ENCODE measurements at regions not wholly inside any gene's neighbourhood (a gene's known extent, or its start where the extent isn't known, plus 50 kb on each side); places are given as distances from the start of the nearest gene placed in this dataset.

- DNase-seq: no peak
Measured at GRCh38 chr7:10655031-10655430, 318.6 kb upstream of the PHF14 start.

DNA sequence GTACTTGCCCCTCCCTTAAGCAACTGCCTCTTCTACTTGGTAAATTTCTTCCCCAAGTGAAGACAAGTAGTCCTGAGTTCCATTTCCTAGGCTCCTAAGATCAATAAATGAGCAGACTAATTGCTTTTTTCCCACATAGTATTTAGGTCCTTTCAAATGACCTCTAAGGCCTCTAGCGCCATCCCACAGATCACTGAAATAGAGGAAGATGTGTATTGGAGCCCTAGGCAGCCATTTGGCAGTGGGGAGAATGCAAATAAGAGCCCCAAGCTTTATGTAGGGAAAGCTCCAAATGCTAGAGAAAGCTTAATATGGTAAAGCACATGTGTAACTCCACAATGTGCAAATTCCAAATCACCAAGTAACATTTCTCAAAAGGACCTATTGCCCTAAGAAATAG lies 316.5 kb upstream of the PHF14 start:
- no peak for DNase-seq

DNA sequence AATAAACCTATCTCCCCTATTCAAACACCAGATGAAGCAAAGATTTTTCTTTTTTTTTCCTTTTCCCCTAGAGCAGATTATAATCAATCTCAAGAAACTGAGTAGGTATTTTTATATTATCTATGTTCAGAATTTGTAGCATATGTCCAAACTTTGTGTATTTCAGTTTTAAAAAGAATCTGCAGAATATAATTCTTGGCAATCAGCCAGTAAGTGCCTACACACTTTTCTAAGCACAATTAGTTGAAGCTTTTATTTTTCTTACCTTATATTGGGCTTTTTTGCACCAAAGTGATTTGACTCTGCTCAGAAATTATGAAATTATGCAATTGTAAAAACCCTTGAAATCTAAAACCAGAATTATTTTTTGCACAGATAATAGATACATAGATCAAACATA lies 315.8 kb upstream of the PHF14 start:
- no peak for DNase-seq

- no peak for DNase-seq
Measured at GRCh38 chr7:10662491-10662890, 311.2 kb upstream of the PHF14 start.

DNA sequence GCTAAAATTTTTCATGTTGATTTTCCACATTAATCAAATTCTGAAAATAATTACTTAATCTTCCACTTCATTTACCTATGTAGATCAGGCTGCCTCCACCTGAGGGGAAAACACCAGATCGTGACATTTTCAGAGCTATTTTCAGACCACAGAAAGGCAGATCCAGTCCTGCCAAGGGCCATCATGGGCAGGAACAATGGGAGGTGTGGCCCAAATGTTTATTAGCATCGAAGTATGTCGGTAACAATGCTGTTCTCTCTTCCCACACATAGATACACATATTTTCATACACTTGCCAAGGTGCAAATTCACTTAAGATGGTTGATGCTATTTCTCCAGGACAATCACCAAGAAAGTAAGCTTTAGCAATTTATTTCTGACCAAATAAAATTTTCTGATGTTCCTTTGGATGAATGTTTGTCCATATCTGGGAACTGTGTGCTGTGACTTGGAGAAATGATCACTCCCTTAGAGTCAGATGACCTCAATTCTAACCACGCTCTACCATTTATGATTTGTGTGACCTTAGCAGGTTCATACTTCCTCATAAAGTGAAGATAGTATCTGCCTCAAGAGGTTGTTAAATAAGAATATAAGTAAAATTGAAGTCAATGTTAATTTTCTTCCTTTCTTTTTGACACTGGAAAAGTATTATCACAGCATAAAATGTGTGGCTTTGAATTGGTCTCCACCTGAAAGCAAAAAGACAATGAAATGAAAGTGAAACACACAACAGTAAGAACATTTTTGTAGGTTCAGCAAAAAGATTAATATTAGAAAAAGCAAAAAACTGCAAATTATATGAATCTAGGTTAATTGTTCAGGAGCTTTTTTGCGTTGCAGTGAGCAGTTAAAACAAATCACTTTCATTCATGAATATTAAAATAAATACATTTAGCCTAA lies 310.4 kb upstream of the PHF14 start:
- DNase-seq: no peak

GRCh38 chr7:10672186-10672585 lies 301.5 kb upstream of the PHF14 start:
- no peak for DNase-seq

DNA sequence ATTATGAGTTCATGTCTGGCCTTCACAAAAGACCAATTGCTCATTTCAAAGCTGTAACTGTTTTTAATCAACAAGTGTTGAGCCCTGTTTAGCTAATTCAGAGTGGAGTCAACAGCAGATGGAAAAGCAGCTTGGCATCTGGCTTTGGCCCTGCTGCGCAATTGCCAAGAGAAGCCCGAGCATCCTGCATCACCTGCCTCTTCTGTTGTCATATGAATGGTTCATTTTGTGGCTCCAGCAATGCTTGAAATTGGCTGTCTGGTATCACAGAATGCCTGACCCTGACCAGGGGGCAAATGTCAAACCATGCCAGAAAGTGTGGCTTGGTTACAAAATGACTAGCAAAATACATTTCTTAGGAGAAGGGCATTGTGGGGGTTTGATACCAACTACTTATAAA lies 296.5 kb upstream of the PHF14 start:
- no peak for DNase-seq

DNA sequence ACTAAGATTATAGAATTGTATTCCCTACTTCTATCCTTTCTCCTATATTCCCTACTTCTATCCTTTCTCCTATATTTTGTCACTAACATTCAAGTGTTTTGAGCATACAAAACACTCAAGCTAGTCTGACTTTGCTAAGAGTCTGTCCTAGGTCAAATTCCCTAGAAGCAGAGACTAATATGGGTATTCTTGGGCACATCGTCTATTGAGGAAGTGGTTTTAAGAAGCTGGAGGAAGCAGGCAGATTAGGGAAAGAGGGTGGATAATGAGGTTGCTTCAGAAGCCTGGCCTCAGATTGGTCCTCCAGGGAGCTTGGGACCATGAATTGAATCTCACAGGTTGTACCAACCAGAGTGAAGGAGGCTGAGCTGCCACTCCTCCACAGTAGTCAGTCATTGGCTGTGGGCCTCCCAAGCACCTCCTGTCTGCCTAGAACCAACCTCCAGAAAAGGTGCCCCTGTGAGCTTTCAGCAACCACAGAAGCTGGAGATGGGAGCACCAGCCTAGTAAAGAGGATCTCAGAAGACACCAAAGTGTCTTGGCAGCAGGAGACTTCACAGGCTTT lies 295.9 kb upstream of the PHF14 start:
- no peak for DNase-seq

GRCh38 chr7:10684606-10685005 lies 289.1 kb upstream of the PHF14 start:
- no peak for DNase-seq

GRCh38 chr7:10685040-10685439 lies 288.6 kb upstream of the PHF14 start:
- DNase-seq: no peak

DNA sequence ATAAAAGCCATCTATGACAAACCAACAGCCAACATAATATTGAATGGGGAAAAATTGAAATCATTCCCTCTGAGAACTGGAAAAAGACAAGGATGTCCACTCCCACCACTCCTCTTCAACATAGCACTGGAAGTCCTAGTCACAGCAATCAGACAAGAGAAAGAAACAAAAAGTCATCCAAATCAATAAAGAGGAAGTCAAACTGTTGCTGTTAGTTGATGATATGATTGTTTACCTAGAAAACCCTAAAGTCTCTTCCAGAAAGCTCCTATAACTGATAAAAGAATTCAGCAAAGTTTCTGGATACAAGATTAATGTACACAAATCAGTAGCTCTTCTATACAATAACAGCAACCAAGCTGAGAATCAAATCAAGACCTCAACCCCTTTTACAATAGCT lies 285.1 kb upstream of the PHF14 start:
- no peak for DNase-seq

DNA sequence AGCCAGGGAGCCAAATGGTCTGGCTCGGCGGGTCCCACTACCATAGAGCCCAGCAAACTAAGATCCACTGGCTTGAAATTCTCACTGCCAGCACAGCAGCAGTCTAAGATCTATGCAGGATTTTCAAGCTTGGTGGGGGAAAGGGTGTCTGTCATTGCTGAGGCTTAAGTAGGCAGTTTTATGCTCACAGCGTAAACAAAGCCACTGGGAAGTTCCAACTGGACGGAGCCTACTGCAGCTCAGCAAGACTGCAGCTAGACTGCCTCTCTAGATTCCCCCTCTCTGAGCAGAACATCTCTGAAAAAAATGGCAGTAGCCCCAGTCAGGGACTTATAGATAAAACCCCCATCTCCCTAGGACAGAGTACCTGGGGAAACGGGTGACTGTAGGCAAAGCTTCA lies 277.6 kb upstream of the PHF14 start:
- DNase-seq: no peak

DNA sequence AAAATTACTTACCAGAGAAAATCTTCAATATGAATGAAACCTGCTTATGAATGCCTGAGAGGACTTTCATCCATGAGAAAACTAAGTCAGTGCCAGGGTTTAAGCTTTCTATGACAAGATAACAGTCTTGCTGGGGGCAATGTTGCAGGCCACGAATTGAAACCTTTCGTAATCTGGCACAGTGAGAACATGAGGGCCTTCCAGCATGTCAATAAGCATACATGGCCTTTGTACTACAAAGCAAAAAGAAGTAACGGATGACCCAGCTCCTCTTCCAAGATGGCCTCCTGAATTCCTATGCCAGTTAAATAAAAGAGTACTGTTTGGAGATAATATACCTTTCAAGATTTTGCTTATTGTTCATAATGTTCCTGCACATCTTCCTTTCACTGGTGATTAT lies 270.6 kb upstream of the PHF14 start:
- no peak for DNase-seq

DNA sequence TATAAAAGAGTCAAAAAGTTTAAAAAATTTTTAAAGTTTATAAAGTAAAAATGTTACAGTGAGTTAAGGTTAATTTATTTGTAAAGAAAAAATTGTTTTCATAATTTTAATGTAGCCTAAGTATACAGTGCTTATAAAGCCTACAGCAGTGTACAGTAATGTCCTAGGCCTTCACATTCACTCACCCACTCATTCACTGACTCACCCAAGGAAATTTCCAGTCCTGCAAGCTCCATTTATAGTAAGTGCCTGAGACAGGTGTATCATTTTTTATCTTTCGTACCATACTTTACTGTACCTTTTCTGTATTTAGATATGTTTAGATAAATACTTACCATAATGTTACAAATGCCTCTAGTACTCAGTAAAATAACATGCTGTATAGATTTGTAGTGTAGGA lies 269.7 kb upstream of the PHF14 start:
- no peak for DNase-seq

GRCh38 chr7:10704653-10705052 lies 269.0 kb upstream of the PHF14 start:
- DNase-seq: no peak

DNA sequence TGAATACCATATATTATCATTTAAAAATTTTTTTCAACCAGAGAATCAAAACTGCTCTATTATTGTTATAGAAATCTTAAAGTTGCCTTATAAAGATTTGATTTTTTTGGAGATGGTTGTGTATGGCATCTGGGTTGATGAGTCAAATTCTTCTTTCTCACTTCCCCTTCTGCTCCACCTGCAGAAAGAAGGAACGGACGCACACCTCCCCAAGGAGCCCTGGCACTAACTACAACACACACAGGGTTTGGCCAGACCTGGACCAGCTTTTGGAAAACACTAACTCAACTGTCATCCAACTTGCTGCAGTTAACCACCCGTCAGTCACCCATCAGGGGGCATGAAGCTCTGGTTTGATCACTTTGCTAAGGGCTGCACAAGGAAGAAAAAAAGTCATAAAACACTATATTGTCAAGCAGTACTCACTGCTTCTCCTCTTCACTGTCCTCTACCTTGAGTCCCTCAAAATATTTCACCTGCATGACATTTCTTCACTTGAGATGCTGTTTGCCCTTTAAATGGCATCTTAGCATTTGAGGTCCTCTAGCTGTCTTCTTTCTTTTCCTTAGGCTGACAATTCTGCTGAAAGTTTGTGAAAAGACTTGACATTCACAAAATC lies 266.7 kb upstream of the PHF14 start:
- no peak for DNase-seq

- no peak for DNase-seq
Measured at GRCh38 chr7:10707519-10707918, 266.2 kb upstream of the PHF14 start.

GRCh38 chr7:10708447-10708846 lies 265.2 kb upstream of the PHF14 start:
- DNase-seq: no peak

GRCh38 chr7:10718768-10719167 lies 254.9 kb upstream of the PHF14 start:
- no peak for DNase-seq

GRCh38 chr7:10720042-10720441 lies 253.6 kb upstream of the PHF14 start:
- no peak for DNase-seq

DNA sequence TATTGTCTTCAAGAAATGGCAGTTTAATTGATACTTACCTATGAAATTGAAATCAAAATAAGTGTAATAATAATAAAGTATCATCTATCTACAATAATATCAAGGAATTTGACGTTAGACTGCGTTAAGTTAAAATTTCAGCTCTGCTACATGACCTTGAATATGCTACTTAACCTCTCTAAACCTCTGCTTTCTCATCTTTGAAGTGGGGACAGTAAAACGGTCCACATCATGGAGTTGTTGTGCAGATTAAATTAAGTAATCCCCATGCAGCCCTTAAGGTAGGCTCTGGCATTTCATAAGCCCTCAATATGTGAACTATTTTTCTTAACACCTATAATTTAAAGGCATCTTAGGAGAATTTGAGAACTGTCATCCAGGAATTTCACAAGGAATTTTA lies 252.4 kb upstream of the PHF14 start:
- DNase-seq: no peak

GRCh38 chr7:10723832-10724231 lies 249.8 kb upstream of the PHF14 start:
- DNase-seq: no peak

DNA sequence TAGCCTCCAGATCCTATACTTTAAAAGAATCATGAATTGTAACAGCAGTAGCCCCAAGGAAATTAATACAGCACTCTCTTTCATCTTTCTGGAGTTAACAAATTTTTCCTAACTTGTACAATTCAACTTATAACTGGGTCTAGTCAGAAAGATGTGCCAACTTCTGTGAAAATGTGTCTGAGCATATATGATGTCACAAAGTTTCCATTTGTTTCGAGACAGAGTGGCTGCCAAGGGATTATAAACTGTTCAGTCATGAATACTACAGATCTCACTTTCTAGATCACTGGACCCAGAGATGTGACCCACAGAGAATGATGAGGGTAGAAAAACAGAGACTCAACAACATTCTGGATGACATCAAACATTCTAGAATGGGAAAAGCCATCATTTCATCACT lies 249.2 kb upstream of the PHF14 start:
- DNase-seq: no peak

- DNase-seq: no peak
Measured at GRCh38 chr7:10727636-10728035, 246.0 kb upstream of the PHF14 start.

Data from CD4-positive, alpha-beta T cell treated with Interleukin-12 subunit alpha and Interleukin-12 subunit beta, for 1 hour (primary cell).